AG09319 (cell line): ENCODE measurements at regions not wholly inside any gene's neighbourhood (a gene's known extent, or its start where the extent isn't known, plus 50 kb on each side); places are given as distances from the start of the nearest gene placed in this dataset.

Experiments used
- DNase-seq: peaks from one replicate; pipeline ENCODE4 v3.0.0-alpha.2; 2010; ENCODE audit warnings: low read depth; ENCODE audit errors: extremely low read depth
- CTCF ChIP-seq: IDR thresholded peaks from 2 replicates; pipeline ENCODE4 v1.5.1; 2011; ENCODE audit warnings: low read depth, mild to moderate bottlenecking, inconsistent platforms, low read length, moderate library complexity

- no peak for DNase-seq
- no peak for TF ChIP-seq CTCF
These were observed 136.5 kb upstream of the DYRK2 start for GRCh38 chr12:67512061-67512460.

- no peak for TF ChIP-seq CTCF
- DNase-seq = no peak
These were observed 134.0 kb upstream of the DYRK2 start for GRCh38 chr12:67514502-67514901.

- no peak for DNase-seq
- TF ChIP-seq CTCF = no peak
These were observed 132.7 kb upstream of the DYRK2 start for GRCh38 chr12:67515679-67516340.

GRCh38 chr12:67517181-67517887, 131.2 kb upstream of the DYRK2 start:
- no peak for DNase-seq
- TF ChIP-seq CTCF = no peak

- DNase-seq = no peak
- TF ChIP-seq CTCF = no peak
These were observed 128.8 kb upstream of the DYRK2 start for GRCh38 chr12:67519484-67520433.

GRCh38 chr12:67520606-67521005, 127.9 kb upstream of the DYRK2 start:
- no peak for TF ChIP-seq CTCF
- no peak for DNase-seq
